HG03025 (cell line): ENCODE measurements at regions not wholly inside any gene's neighbourhood (a gene's known extent, or its start where the extent isn't known, plus 50 kb on each side); places are given as distances from the start of the nearest gene placed in this dataset.

Experiments
- ATAC-seq: cut with Tn5 transposase; IDR thresholded peaks from one replicate; pipeline ENCODE4 v1.9.1; 2021; ENCODE audit warnings: mild to moderate bottlenecking, moderate library complexity; ENCODE audit not compliant: unreplicated experiment, low FRiP score

- no peak for ATAC-seq
Observed at GRCh38 chr9:80013891-80014290, 442.1 kb downstream of the TLE4 start.

DNA sequence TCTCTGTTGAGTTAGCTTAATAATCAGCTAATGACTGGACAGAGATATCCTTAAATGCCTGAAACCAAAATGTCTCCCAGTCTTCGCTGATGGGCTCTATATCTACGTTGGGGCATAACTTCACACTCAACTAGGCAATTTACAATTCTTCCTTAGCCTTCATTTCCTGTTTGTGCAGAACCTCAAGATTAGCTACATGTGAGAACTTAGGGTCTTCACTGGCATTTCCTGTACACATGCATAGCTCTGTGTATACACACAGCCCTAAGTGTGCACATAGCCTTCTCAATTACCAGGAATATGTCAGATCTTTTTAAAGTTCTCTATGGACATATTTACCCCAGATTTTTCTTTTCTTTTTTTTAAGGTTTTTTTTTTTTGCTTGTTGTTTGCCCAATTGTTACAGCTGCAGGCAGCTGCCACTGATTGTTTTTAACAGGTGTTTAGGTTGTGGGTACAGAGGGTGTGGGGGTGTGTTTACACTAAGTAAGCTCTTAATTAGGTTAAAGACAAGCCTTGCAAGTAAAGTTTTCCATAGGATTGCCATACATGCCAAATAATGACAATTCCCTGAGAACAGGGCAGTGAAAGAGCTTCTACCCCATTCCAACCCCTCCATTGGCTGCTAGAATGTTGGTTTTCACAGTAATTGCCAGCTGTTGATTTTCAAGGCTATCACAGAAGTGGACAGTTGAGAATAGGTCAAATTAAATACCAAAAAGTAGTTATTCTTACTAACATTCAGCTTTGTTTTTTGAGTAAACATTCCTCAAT lies 441.0 kb downstream of the TLE4 start:
- ATAC-seq, result no peak

GRCh38 chr9:80009204-80009603 lies 437.4 kb downstream of the TLE4 start:
- no peak for ATAC-seq

DNA sequence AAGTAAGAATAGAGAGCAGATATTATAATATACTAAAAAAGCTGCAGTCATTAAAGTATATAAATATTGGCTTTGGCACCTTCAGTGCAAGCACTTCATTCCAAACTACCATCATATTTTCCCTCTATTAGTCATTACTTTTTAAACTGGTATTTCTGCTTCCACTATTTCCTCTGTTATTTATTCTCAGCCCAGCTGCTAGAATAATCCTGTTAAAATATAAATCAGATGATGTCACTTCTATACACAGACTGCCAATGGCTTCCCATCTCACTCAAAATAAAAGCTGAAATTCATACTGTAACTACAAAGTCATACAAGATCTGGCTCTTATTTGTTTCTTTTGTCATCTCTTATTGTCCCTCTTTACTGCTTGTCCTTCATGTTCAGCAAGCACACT lies 432.9 kb downstream of the TLE4 start:
- ATAC-seq, result no peak

- no peak for ATAC-seq
Observed at GRCh38 chr9:79990536-79990935, 418.8 kb downstream of the TLE4 start.

DNA sequence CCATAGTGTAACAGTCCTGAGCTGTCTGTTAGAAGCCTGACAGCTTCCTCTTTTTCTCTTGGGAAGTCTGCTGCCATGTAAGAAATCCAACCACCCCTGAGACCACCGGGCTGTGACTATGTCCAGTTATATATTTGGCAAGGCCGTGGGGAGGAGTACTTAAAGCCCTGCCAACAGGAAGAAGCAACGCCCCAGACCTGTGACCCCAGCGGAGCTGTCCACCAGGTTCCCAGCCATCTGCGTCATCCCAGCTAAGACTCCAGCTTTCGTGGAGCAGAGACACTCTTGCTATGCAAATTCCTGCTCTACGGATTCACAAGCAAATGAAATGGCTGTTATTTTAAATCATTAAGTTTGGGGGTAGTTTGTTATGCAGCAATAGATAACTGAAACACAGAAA lies 417.3 kb downstream of the TLE4 start:
- ATAC-seq, result no peak

DNA sequence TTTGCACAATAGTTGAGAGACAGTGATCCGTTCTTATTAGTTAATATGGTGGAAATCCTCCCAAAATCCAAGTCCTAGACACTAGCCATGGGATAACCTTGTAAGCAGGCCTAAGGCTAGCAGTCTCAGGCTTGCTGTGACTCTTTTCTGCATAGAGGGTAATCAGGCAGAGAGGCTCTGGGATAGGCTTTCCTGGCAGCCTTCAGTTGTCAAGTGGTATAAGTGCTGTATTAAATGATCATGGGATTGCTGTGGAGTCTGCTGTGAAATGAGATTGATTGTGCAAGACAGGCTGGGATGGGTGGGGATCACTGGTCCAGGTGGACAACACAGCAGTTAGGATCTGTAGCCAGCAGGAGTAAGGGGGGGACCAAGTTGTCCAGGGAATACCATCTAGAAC lies 416.4 kb downstream of the TLE4 start:
- no peak for ATAC-seq

DNA sequence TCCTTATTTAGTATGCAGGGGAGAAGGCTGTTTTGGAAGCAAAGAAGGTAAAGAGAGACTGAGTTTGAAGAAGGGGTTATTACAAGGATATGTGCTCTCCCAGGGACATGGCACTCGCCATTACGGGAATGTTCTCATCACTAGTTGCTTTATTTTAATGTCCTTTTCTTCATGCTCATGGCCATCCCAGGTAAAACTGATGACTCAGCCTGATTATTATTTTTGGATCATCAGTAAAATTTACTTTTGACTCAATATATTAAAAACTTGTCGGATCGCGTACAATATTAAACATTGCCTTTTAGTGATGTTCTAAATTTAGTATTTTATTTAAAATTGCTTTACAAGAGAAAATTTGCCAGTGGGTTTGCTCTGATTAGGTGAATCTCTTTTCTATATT lies 414.7 kb downstream of the TLE4 start:
- ATAC-seq, result no peak

GRCh38 chr9:79985772-79986171 lies 414.0 kb downstream of the TLE4 start:
- ATAC-seq, result no peak

DNA sequence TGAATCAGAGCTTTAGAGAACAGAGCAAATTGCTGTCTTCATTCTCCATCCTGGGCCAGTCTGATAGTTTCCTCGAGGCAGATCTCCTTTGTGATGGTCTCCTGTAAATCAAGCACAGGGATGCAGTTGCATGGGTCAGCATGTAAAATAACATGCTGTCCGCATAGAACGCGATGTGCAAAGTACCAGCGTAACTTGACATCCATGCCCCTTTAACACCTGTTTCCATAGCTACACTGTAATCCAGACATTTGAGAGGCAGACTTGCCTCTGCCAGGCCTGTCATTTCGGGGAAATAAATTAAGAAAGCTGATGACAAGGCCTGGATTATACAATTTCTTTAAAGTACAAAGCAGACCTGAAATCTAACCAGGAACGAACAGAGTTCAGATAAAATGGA lies 413.5 kb downstream of the TLE4 start:
- no peak for ATAC-seq

DNA sequence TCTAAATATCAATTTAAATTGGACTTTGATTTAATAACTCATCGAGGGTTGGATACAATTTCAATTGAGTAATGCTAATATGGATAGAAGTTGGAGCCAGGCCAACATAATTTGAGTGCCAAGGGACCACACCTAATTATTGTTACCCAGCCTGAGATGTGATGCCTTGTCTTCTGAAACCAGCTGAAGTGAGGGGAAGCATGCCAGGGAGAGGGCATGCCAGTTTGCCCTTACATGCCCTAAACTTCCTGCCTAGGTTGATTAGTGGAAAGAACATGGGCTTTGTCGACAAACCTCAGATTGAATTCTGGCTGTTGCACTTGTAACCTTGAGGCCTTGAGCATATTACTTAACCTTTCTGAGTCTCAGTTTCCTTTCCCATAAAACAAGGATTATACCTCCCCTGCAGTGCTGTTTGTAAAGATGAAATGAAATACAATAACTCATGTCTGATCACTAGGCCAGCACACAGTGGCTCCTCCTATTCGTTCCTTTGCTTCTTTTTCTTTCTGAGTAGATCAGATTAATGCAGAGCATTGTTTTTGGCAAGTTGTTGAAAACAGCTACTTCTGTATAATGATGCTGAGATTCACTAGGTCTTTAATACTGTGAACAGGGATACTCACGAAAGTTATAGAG lies 412.8 kb downstream of the TLE4 start:
- ATAC-seq, result no peak

DNA sequence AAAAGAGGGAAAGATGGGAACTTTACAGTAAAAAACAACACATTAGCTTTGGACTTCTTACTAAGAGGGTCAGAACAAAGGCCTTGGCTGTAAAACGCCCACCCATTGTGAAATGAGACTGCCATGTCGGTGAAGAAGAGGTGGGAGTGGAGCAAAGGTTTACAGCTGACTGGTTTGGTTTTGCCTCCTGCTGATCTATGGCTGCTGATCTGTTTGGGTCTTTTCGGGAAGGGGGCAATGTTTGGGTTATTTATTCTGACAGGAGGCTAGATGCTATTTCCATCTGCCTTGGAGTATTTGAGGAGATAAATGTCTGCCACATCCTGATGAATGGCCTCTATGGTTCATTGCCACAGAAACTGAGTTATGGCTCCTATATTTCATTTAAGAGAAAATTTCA lies 408.7 kb downstream of the TLE4 start:
- ATAC-seq, result no peak

DNA sequence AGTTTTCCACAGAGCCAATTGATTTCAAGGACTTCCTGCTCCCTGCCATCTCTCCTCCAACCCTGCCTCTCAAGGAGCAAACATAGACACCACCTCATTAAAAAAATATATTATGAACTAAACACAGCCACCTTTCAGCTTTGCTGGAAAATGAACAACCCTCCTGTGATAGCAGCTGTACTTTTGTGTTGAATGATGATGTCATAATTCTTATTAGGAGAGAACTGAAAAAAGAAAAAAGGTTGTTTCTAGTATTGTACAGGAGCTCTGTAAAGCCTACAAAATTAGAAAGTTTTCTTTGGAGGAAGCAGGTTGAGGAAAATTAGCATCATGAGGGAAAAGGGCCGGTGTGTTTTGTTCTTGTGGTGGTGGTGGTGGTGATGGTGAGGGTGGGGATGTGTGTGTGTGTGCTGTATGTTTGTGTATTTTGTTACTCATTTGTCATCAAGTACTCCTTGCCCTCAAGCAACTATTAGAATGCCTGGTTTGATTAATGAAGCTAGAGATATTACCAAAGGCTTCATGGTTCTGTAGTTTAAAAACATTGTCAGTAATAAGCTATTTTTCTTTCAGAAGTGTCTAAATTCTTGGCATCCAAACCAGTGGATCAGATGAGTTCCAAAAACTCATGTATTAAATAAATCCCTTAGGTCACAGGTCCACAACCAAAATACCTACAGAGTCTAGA lies 405.9 kb downstream of the TLE4 start:
- ATAC-seq, result no peak

- ATAC-seq, result no peak
Observed at GRCh38 chr9:79977074-79977435, 405.3 kb downstream of the TLE4 start.

- ATAC-seq, result no peak
Observed at GRCh38 chr9:79976257-79977073, 404.7 kb downstream of the TLE4 start.

GRCh38 chr9:79975621-79976256 lies 404.0 kb downstream of the TLE4 start:
- no peak for ATAC-seq

GRCh38 chr9:79974806-79975422 lies 403.1 kb downstream of the TLE4 start:
- ATAC-seq, result no peak

- ATAC-seq, result no peak
Observed at GRCh38 chr9:79973627-79974026, 401.9 kb downstream of the TLE4 start.

- ATAC-seq, result no peak
Observed at GRCh38 chr9:79970146-79970425, 398.3 kb downstream of the TLE4 start.

GRCh38 chr9:79969393-79970145 lies 397.8 kb downstream of the TLE4 start:
- ATAC-seq, result no peak
